ENCODE measurements at regions not wholly inside any gene's neighbourhood (a gene's known extent, or its start where the extent isn't known, plus 50 kb on each side); places are given as distances from the start of the nearest gene placed in this dataset.
A peak's percentile ranks its signal among the peaks of the same experiment; 100 is the strongest.

- no peak overlapping the region for H3K27ac ChIP-seq (ENCODE audit: low read depth)
- H2AFZ ChIP-seq, result 0 out of 2 replicates have a peak overlapping the region, but pooled peaks have one; percentile 15
Measured at GRCh38 chr3:193140381-193140780, 100.6 kb upstream of the PLAAT1 start.

More at GRCh38 chr3:193140381-193140780, 100.6 kb upstream of the PLAAT1 start:
- H3K9me2 ChIP-seq (ENCODE audit: insufficient read depth), result no peaks in the 10 kb centered on the region
- no peaks in the 10 kb centered on the region for H3K4me1 Mint-ChIP-seq
- H3K9me3 Mint-ChIP-seq, result no peaks in the 10 kb centered on the region
- TF ChIP-seq REST (IDR thresholded peaks at IDR 0.05; ENCODE audit: unreplicated experiment) (no peak), EZH2phosphoT487 (IDR thresholded peaks at IDR 0.05; ENCODE audit: unreplicated experiment) (no peak), ZNF462 (CRISPR knock-in tag; IDR thresholded peaks at IDR 0.05) (no peak), POLR2AphosphoS5 (IDR thresholded peaks at IDR 0.05; ENCODE audit: low read depth) (no peak), ZNF114 (CRISPR knock-in tag; IDR thresholded peaks at IDR 0.05) (no peak), ETS1 (IDR thresholded peaks at IDR 0.05) (no peak), STAT1 (IDR thresholded peaks at IDR 0.05; ENCODE audit: unreplicated experiment) (no peak), ZNF331 (CRISPR knock-in tag; IDR thresholded peaks at IDR 0.05; ENCODE audit: low read depth) (no peak), JUNB (IDR thresholded peaks at IDR 0.05; ENCODE audit: unreplicated experiment) (no peak), EZH2 (IDR thresholded peaks at IDR 0.05; ENCODE audit: low read depth, unreplicated experiment) (no peak), CTCF (conservative IDR thresholded peaks at IDR 0.05; ENCODE audit: low read depth in 2 of 2) (no peak)
- ATAC-seq (no peak), DNase-seq (ENCODE audit: low spot score) (no peak)
- no peak overlapping the region for H3K4me3 ChIP-seq
- no peaks in the 10 kb centered on the region for H3K27me3 ChIP-seq (ENCODE audit: insufficient read depth)
- no peaks in the 10 kb centered on the region for H3K36me3 ChIP-seq (ENCODE audit: insufficient read depth)
- no peak overlapping the region for H3K4me3 Mint-ChIP-seq
- no peaks in the 10 kb centered on the region for H3F3A ChIP-seq (replicated peaks; ENCODE audit: low read depth)
- no peak overlapping the region for H3K4me2 ChIP-seq
- H4K20me1 ChIP-seq (replicated peaks; ENCODE audit: insufficient read depth), result no peaks in the 10 kb centered on the region
- H3K79me2 ChIP-seq (replicated peaks; ENCODE audit: insufficient read depth), result no peaks in the 10 kb centered on the region
- H3K27me3 Mint-ChIP-seq (ENCODE audit: insufficient read depth, low read depth, poor library complexity), result peaks cover 2% of the 10 kb centered on the region
- H3K36me3 Mint-ChIP-seq (ENCODE audit: low read depth), result no peaks in the 10 kb centered on the region
- H3K27ac Mint-ChIP-seq, result no peak overlapping the region
- H3K4me1 ChIP-seq (ENCODE audit: insufficient read depth), result no peaks in the 10 kb centered on the region
